Spleen (tissue), 11 donors: ENCODE measurements at regions not wholly inside any gene's neighbourhood (a gene's known extent, or its start where the extent isn't known, plus 50 kb on each side); places are given as distances from the start of the nearest gene placed in this dataset.

ENCODE experiments used
- DNase-seq: peaks from one replicate; pipeline ENCODE4 v3.0.0-alpha.2; 2020
- H3K27ac ChIP-seq, 8 donors: fragments of 200-600 bp; sonication (generic) in 7 of 8; 1 replicate in 4 of 8; 2 replicates in 4 of 8; pipeline versions ENCODE4 v1.5.0 to v1.8.0; 2016 to 2021; ENCODE audit warnings: inconsistent platforms in 4 of 8, mild to moderate bottlenecking in 4 of 8, moderate library complexity in 1 of 8
- H3K27me3 ChIP-seq, 7 donors: fragments of 200-600 bp; sonication (generic) in 6 of 7; replicated peaks in 1 of 7; 1 replicate in 4 of 7; 2 replicates in 3 of 7; pipeline versions ENCODE4 v1.5.0 to v1.8.0; 2016 to 2021; ENCODE audit warnings: inconsistent platforms in 3 of 7, mild to moderate bottlenecking in 1 of 7
- H3K36me3 ChIP-seq, 6 donors: fragments of 200-600 bp; sonication (generic) in 5 of 6; 1 replicate in 4 of 6; 2 replicates in 2 of 6; pipeline versions ENCODE4 v1.5.0 to v1.8.0; 2016 to 2021; ENCODE audit warnings: inconsistent platforms in 2 of 6
- H3K4me1 ChIP-seq, 6 donors: fragments of 200-600 bp; sonication (generic) in 5 of 6; 1 replicate in 3 of 6; 2 replicates in 3 of 6; pipeline versions ENCODE4 v1.5.0 to v1.8.0; 2016 to 2021; ENCODE audit warnings: inconsistent platforms in 3 of 6
- H3K4me3 ChIP-seq, 8 donors: fragments of 200-600 bp; sonication (generic) in 7 of 8; 1 replicate in 4 of 8; 2 replicates in 4 of 8; pipeline versions ENCODE4 v1.5.0 to v1.8.0; 2016 to 2021; ENCODE audit warnings: inconsistent platforms in 4 of 8, mild to moderate bottlenecking in 4 of 8, moderate library complexity in 2 of 8
- H3K9me3 ChIP-seq, 8 donors: fragments of 200-600 bp; sonication (generic) in 7 of 8; 1 replicate in 4 of 8; 2 replicates in 4 of 8; pipeline versions ENCODE4 v1.5.0 to v1.8.0; 2016 to 2021; ENCODE audit warnings: inconsistent platforms in 4 of 8
- CTCF ChIP-seq, 11 experiments: fragments of 200-600 bp in 7 of 11; fragments of 450-650 bp in 4 of 11; sonication (generic) in 4 of 11; IDR thresholded peaks in 8 of 11; conservative IDR thresholded peaks in 3 of 11; 1 replicate in 7 of 11; 2 replicates in 4 of 11; pipeline versions ENCODE4 v1.4.0 to v1.8.0; 2016 to 2021; ENCODE audit warnings: antibody characterized with exemption in 11 of 11, inconsistent platforms in 4 of 11, mild to moderate bottlenecking in 1 of 11
- POLR2A ChIP-seq, 3 donors: fragments of 450-650 bp; IDR thresholded peaks; one replicate each; pipeline ENCODE4 v1.5.1; 2017; ENCODE audit warnings: antibody characterized with exemption in 3 of 3, mild to moderate bottlenecking in 1 of 3
- POLR2AphosphoS5 ChIP-seq, 3 donors: sonication (generic); formaldehyde crosslinking; IDR thresholded peaks; one replicate each; pipeline ENCODE4 v1.5.1; 2017; ENCODE audit warnings: antibody characterized with exemption in 3 of 3
- WGBS, 5 donors: extraction: QIAGEN DNeasy Blood & Tissue Kit in 3 of 5; methylation state at CpG; one replicate each; pipeline versions ENCODE4 v1.1.5 to v1.1.7; 2013 to 2018; 5-methylcytosine and 5-hydroxymethylcytosine counted together
- intact Hi-C: fragments of 100-400 bp; cut with DNase I; formaldehyde crosslinking; loops from one replicate; pipeline ENCODE4 v1.15.0; 2023; ENCODE audit warnings: low total_unique reads
- donor health status: healthy with polysubstance abuse.
- donor health status: DM: no; HTN: no; CAD: no; lungs with moderate emphysema.
- donor health status: DM: no; HTN: no; CAD: no.
- donor health status: Bipolar disorder and iron deficiency.
- donor health status: healthy.
- donor health status: DM: no; HTN: no; CAD: no.
- donor health status: DM: yes; HTN: yes; CAD: no.

GRCh38 chr16:65728652-65729051, 606.8 kb upstream of the CDH11 start:
- DNase-seq = no peak
- intact Hi-C loops = no loop called here
- no peak overlapping the region for H3K27ac ChIP-seq
- H3K4me1 ChIP-seq = peaks cover 0 to 10% (median 3%) of the 10 kb centered on the region in 6 donors
- TF ChIP-seq POLR2A (IDR thresholded peaks at IDR 0.05) = no peak
- no peak for TF ChIP-seq CTCF (IDR thresholded peaks at IDR 0.05 in 8 of 11, conservative IDR thresholded peaks at IDR 0.05 in 3 of 11)
- TF ChIP-seq POLR2AphosphoS5 (IDR thresholded peaks at IDR 0.05) = no peak
- 84 to 93% (median 86%) methylated on average over 2 of the region's 2 CpGs for WGBS, 5 donors
- H3K36me3 ChIP-seq = no peaks in the 10 kb centered on the region
- no peak overlapping the region for H3K4me3 ChIP-seq
- H3K9me3 ChIP-seq = peaks cover 0 to 11% (median 0%) of the 10 kb centered on the region in 8 donors
- peaks cover 0 to 18% (median 0%) of the 10 kb centered on the region in 7 donors for H3K27me3 ChIP-seq

- TF ChIP-seq CTCF (IDR thresholded peaks at IDR 0.05 in 8 of 11, conservative IDR thresholded peaks at IDR 0.05 in 3 of 11) (no peak), POLR2A (IDR thresholded peaks at IDR 0.05) (no peak), POLR2AphosphoS5 (IDR thresholded peaks at IDR 0.05) (no peak)
- intact Hi-C loops = no loop called here
- 46 to 62% (median 51%) methylated on average over 3 of the region's 3 CpGs for WGBS, 5 donors
Measured at GRCh38 chr16:65728167-65728566, 606.3 kb upstream of the CDH11 start.

GRCh38 chr16:65727534-65728137, 605.8 kb upstream of the CDH11 start:
- WGBS, 5 donors = 72 to 81% (median 79%) methylated on average over 8 of the region's 8 CpGs
- Histone ChIP-seq H3K9me3 (peaks cover 0 to 11% (median 0%) of the 10 kb centered on the region in 8 donors), H3K4me3 (no peak overlapping the region), H3K36me3 (no peaks in the 10 kb centered on the region), H3K4me1 (peaks cover 0 to 10% (median 3%) of the 10 kb centered on the region in 6 donors), H3K27ac (no peak overlapping the region), H3K27me3 (peaks cover 0 to 18% (median 0%) of the 10 kb centered on the region in 7 donors)
- TF ChIP-seq POLR2AphosphoS5 (IDR thresholded peaks at IDR 0.05) (no peak), POLR2A (IDR thresholded peaks at IDR 0.05) (no peak), CTCF (IDR thresholded peaks at IDR 0.05 in 8 of 11, conservative IDR thresholded peaks at IDR 0.05 in 3 of 11) (no peak)
- intact Hi-C loops = no loop called here
- DNase-seq = no peak

More at GRCh38 chr16:65728167-65728566, 606.3 kb upstream of the CDH11 start:
- Histone ChIP-seq H3K27me3 (peaks cover 0 to 18% (median 0%) of the 10 kb centered on the region in 7 donors), H3K4me1 (peaks cover 0 to 10% (median 3%) of the 10 kb centered on the region in 6 donors), H3K36me3 (no peaks in the 10 kb centered on the region), H3K27ac (no peak overlapping the region), H3K9me3 (peaks cover 0 to 11% (median 0%) of the 10 kb centered on the region in 8 donors), H3K4me3 (no peak overlapping the region)
- no peak for DNase-seq

- intact Hi-C loops = no loop called here
- Histone ChIP-seq H3K4me3 (no peak overlapping the region), H3K36me3 (no peaks in the 10 kb centered on the region), H3K27ac (no peak overlapping the region), H3K27me3 (peaks cover 0 to 18% (median 0%) of the 10 kb centered on the region in 7 donors), H3K9me3 (peaks cover 0 to 7% (median 0%) of the 10 kb centered on the region in 8 donors), H3K4me1 (peaks cover 0 to 10% (median 3%) of the 10 kb centered on the region in 6 donors)
- WGBS, 5 donors = 42 to 57% (median 50%) methylated on average over 5 of the region's 5 CpGs
- TF ChIP-seq POLR2A (IDR thresholded peaks at IDR 0.05) (no peak), POLR2AphosphoS5 (IDR thresholded peaks at IDR 0.05) (no peak), CTCF (IDR thresholded peaks at IDR 0.05 in 8 of 11, conservative IDR thresholded peaks at IDR 0.05 in 3 of 11) (no peak)
- DNase-seq = no peak
Measured at GRCh38 chr16:65725156-65725845, 603.4 kb upstream of the CDH11 start.
